ENCODE measurements at regions not wholly inside any gene's neighbourhood (a gene's known extent, or its start where the extent isn't known, plus 50 kb on each side); places are given as distances from the start of the nearest gene placed in this dataset.

DNA sequence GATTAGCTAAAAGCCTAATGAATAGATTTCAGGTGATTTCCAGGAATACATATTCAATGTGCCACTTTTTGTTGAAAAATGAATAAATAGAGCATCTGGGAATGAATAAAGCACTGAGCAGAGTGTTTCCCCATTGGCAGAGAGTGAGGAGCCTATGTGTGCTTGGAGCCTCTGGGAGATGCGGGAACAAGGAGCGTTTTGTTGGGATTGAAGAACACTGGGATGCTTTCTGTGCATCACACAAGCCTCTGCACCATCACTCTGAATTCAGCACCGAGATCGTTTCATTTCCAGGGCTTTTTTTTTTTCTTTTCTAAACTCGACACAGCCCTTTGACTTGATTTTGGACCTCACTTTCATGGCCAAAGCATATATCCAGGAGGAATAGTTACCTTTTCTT lies 111.4 kb downstream of the BAMBI start:
- no peak for TF ChIP-seq EP300 (IDR thresholded peaks at IDR 0.05)
- TF ChIP-seq, protein P1, sequence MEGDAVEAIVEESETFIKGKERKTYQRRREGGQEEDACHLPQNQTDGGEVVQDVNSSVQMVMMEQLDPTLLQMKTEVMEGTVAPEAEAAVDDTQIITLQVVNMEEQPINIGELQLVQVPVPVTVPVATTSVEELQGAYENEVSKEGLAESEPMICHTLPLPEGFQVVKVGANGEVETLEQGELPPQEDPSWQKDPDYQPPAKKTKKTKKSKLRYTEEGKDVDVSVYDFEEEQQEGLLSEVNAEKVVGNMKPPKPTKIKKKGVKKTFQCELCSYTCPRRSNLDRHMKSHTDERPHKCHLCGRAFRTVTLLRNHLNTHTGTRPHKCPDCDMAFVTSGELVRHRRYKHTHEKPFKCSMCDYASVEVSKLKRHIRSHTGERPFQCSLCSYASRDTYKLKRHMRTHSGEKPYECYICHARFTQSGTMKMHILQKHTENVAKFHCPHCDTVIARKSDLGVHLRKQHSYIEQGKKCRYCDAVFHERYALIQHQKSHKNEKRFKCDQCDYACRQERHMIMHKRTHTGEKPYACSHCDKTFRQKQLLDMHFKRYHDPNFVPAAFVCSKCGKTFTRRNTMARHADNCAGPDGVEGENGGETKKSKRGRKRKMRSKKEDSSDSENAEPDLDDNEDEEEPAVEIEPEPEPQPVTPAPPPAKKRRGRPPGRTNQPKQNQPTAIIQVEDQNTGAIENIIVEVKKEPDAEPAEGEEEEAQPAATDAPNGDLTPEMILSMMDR (IDR thresholded peaks at IDR 0.05), result no peak
- TF ChIP-seq POLR2A (IDR thresholded peaks at IDR 0.05), result no peak
- no peak for TF ChIP-seq POLR2AphosphoS5 (IDR thresholded peaks at IDR 0.05)
- 82 to 89% methylated on average over 5 of the region's 5 CpGs for WGBS, 2 donors
- ATAC-seq (ENCODE audit: low FRiP score in 2 of 2), result no peak
- Histone ChIP-seq H3K4me3 (no peak overlapping the region), H3K27me3 (no peaks in the 10 kb centered on the region), H3K9me3 (no peaks in the 10 kb centered on the region), H3K27ac (no peak overlapping the region), H3K36me3 (no peaks in the 10 kb centered on the region), H3K4me1 (no peaks in the 10 kb centered on the region)
- DNase-seq, result no peak

DNA sequence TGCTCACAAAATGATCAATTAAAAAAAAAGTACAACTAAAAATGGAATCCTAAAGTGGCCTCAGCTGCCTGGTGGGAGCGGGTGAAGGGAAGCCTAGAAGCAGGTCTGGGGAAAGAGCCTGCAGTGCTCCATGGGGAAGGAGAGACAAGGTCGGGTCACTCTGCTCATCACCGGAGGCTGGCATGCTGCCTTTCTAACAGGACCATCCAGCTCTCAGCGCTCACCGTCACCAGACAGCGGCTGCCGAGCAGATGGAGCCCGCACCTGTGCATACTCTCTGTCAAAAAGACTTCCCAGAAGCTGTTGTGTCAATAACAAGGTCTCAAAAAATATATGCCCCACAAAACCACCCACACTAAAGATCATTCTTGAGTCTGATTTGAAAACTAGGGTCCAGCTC lies 112.8 kb downstream of the BAMBI start:
- no peak for TF ChIP-seq POLR2AphosphoS5 (IDR thresholded peaks at IDR 0.05)
- no peak for TF ChIP-seq POLR2A (IDR thresholded peaks at IDR 0.05)
- no peak overlapping the region for H3K4me3 ChIP-seq
- no peaks in the 10 kb centered on the region for H3K9me3 ChIP-seq
- no peaks in the 10 kb centered on the region for H3K36me3 ChIP-seq
- WGBS, 2 donors, result 92 to 95% methylated on average over 8 of the region's 8 CpGs
- no peaks in the 10 kb centered on the region for H3K27me3 ChIP-seq
- no peak overlapping the region for H3K27ac ChIP-seq
- DNase-seq (no peak), ATAC-seq (ENCODE audit: low FRiP score in 2 of 2) (no peak)
- H3K4me1 ChIP-seq, result no peaks in the 10 kb centered on the region

DNA sequence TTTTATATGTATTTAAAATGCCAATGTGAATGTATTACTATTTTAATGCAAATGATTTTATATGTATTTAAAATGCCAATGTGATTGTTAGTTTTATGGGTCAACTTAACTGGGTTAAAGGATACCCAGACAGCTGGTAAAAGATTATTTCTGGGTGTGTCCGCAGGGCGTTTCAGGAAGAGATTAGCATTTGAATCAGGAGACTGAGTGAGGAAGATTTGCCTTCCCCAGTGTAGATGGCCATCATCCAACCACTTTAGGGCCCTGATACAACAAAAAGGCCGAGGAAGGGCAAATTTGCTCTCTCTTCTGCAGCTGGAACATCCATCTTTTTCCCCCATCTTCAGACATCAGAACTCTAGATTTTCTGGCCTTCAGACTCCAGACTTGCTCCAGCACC lies 116.2 kb downstream of the BAMBI start:
- Histone ChIP-seq H3K27ac (no peak overlapping the region), H3K4me3 (no peak overlapping the region), H3K4me1 (no peaks in the 10 kb centered on the region), H3K9me3 (no peaks in the 10 kb centered on the region), H3K36me3 (no peaks in the 10 kb centered on the region), H3K27me3 (no peaks in the 10 kb centered on the region)
- ATAC-seq (ENCODE audit: low FRiP score in 2 of 2) (no peak), DNase-seq (no peak)
- 83 to 86% methylated on average over 3 of the region's 3 CpGs for WGBS, 2 donors
- TF ChIP-seq EP300 (IDR thresholded peaks at IDR 0.05) (no peak), POLR2AphosphoS5 (IDR thresholded peaks at IDR 0.05) (no peak), POLR2A (IDR thresholded peaks at IDR 0.05) (no peak)
- TF ChIP-seq, protein P1 (IDR thresholded peaks at IDR 0.05), result no peak

DNA sequence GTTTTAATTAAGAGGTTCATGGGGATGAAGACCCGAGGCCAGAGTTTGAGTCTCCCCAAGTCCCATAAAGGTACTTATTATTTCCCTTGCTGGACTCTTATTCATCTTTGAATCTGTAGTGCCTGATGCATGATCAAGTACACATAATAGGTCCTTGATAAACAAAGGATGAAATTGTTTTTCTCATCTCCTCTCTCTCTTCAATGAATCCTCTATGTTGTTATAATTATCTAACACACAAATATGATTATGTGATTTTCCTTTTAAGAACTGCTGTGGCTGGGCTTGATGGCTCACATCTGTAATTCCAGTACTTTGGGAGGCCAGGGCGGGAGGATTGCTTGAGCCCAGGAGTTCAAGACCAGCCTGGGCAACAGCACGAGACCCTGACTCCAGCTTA lies 117.7 kb downstream of the BAMBI start:
- Histone ChIP-seq H3K36me3 (no peaks in the 10 kb centered on the region), H3K27me3 (no peaks in the 10 kb centered on the region), H3K9me3 (no peaks in the 10 kb centered on the region), H3K4me3 (no peak overlapping the region), H3K27ac (no peak overlapping the region), H3K4me1 (no peaks in the 10 kb centered on the region)
- 91 to 95% methylated on average over 3 of the region's 3 CpGs for WGBS, 2 donors
- DNase-seq (no peak), ATAC-seq (ENCODE audit: low FRiP score in 2 of 2) (no peak)
- TF ChIP-seq POLR2AphosphoS5 (IDR thresholded peaks at IDR 0.05), result no peak
- TF ChIP-seq, protein P1 (IDR thresholded peaks at IDR 0.05), result no peak
- TF ChIP-seq POLR2A (IDR thresholded peaks at IDR 0.05), result no peak
- no peak for TF ChIP-seq EP300 (IDR thresholded peaks at IDR 0.05)

DNA sequence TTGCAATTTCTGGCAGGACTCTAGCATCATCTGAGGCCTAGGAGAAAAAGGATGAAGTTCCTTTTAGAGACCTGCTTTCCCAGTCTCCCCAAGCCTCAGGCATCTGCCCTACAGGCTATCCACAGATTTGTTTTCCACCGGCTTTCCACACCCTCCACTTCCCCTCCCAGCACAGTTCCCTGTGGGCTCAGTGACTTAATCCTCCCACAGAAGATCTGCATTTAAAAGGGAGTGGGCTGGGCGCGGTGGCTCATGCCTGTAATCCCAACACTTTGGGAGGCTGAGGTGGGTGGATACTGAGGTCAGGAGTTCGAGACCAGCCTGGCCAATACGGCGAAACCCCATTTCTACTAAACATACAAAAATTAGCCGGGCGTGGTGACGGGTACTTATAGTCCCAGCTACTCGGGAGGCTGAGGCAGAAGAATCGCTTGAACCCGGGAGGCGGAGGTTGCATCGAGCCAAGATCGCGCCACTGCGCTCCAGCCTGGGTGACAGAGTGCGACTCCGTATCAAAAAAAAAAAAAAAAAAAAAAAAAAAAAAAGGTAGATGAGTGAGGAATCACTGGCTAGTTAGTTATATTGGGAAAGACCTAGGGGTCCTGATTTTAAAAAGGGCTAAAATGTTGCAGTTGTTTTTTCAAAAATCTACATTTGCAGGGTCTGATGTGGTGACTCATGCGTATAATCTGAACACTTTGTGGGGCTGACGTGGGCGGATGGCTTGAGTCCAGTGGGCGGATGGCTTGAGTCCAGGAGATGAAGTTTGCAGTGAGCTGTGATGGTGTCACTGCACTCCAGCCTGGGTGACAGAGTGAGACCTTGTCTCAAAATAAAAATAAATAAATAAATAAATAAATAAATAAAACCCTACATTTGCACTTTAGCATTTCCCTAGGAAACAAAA lies 119.5 kb downstream of the BAMBI start:
- Histone ChIP-seq H3K36me3 (no peaks in the 10 kb centered on the region), H3K27ac (no peak overlapping the region), H3K9me3 (no peaks in the 10 kb centered on the region), H3K4me3 (no peak overlapping the region), H3K27me3 (no peaks in the 10 kb centered on the region), H3K4me1 (peaks cover 0 to 6% (median 0%) of the 10 kb centered on the region in 4 donors)
- TF ChIP-seq, protein P1 (IDR thresholded peaks at IDR 0.05), result no peak
- TF ChIP-seq EP300 (IDR thresholded peaks at IDR 0.05) (no peak), POLR2A (IDR thresholded peaks at IDR 0.05) (no peak), POLR2AphosphoS5 (IDR thresholded peaks at IDR 0.05) (no peak)
- ATAC-seq (ENCODE audit: low FRiP score in 2 of 2) (peak in 1 of 2 donors; percentile 58), DNase-seq (no peak)
- 91 to 92% methylated on average over 23 of the region's 23 CpGs for WGBS, 2 donors
